ENCODE measurements at regions not wholly inside any gene's neighbourhood (a gene's known extent, or its start where the extent isn't known, plus 50 kb on each side); places are given as distances from the start of the nearest gene placed in this dataset.

GRCh38 chr16:35295856-35296255 lies 1836.4 kb downstream of the TP53TG3F start:
- Histone ChIP-seq H3T11ph (ENCODE audit: low read length) (no peak overlapping the region), H3K27me3 (ENCODE audit: insufficient read depth, low read length) (no peaks in the 10 kb centered on the region), H3K4me1 (ENCODE audit: insufficient read depth, low read length) (no peaks in the 10 kb centered on the region), H4K8ac (replicated peaks; ENCODE audit: insufficient read length, low read depth, low read length) (no peak overlapping the region), H3K14ac (ENCODE audit: insufficient read depth, low read length) (no peak overlapping the region), H3K23ac (ENCODE audit: insufficient read length, low read depth, low read length) (no peak overlapping the region), H3K4me2 (ENCODE audit: insufficient read depth, insufficient read length, low read length) (no peak overlapping the region), H2AFZ (ENCODE audit: low read length) (no peak overlapping the region), H4K20me1 (ENCODE audit: control insufficient read depth, insufficient read depth, insufficient read length) (no peaks in the 10 kb centered on the region), H4K5ac (ENCODE audit: insufficient read length, low read depth, low read length) (no peak overlapping the region), H3K23me2 (ENCODE audit: insufficient read length, low read depth, low read length, poor library complexity, severe bottlenecking) (no peaks in the 10 kb centered on the region), H3K9ac (ENCODE audit: extremely low read depth, insufficient read length, low read length) (no peak overlapping the region), H3K9me3 (ENCODE audit: control insufficient read depth, low read depth, low read length) (peaks cover 71% of the 10 kb centered on the region), H3K4ac (ENCODE audit: low read depth, low read length) (no peak overlapping the region), H2AK5ac (ENCODE audit: insufficient read length, low read length) (no peak overlapping the region), H2BK20ac (ENCODE audit: low read depth, low read length, poor library complexity, severe bottlenecking) (no peak overlapping the region), H4K91ac (ENCODE audit: insufficient read length, low read depth, low read length) (no peak overlapping the region), H2BK120ac (ENCODE audit: low read depth, low read length, poor library complexity, severe bottlenecking) (no peak overlapping the region), H3K27ac (ENCODE audit: insufficient read length, low read depth, low read length) (no peak overlapping the region), H2BK5ac (ENCODE audit: insufficient read length, low read length) (no peak overlapping the region), H3K79me1 (ENCODE audit: insufficient read depth, low read depth, low read length, poor library complexity, severe bottlenecking) (no peaks in the 10 kb centered on the region), H2BK15ac (ENCODE audit: low read depth, low read length) (no peak overlapping the region), H3K18ac (ENCODE audit: insufficient read length, low read depth, low read length) (no peak overlapping the region), H3K79me2 (ENCODE audit: insufficient read depth, low read length) (no peaks in the 10 kb centered on the region), H3K56ac (ENCODE audit: insufficient read length, low read depth, low read length) (no peak overlapping the region), H2BK12ac (ENCODE audit: insufficient read length, low read depth, low read length) (no peak overlapping the region)
- H3K36me3 Mint-ChIP-seq (ENCODE audit: insufficient read depth in 1 of 3, low read depth in 3 of 3): peaks cover 3 to 16% (median 4%) of the 10 kb centered on the region in 3 experiments; a peak in 3 of 7 replicates
- no peaks in the 10 kb centered on the region for H3K4me1 Mint-ChIP-seq
- no peak for TF ChIP-seq CTCF (conservative IDR thresholded peaks at IDR 0.05)
- H3K9me3 Mint-ChIP-seq: peaks cover 93% of the 10 kb centered on the region in 2 experiments
- no peak overlapping the region for H3K27ac Mint-ChIP-seq
- no peaks in the 10 kb centered on the region for H3K27me3 Mint-ChIP-seq (ENCODE audit: low read depth)
- DNase-seq: no peak
- H3K4me3 Mint-ChIP-seq: no peak overlapping the region
- no CpG with 5 or more reads among the region's 3 CpGs for WGBS (ENCODE audit: extremely low coverage, insufficient read length, low lambda C conversion rate)

Measured in H9 (cell line).